H1 (cell line): ENCODE measurements at regions not wholly inside any gene's neighbourhood (a gene's known extent, or its start where the extent isn't known, plus 50 kb on each side); places are given as distances from the start of the nearest gene placed in this dataset.

ENCODE experiments used
- CTCF ChIA-PET: fragments of 300-600 bp; sonication (Branson Sonifier 250); formaldehyde crosslinking; loops from one replicate; lab custom pipeline; 2021; ENCODE audit not compliant: partially characterized antibody; lab: Charles Lee
- POLR2A ChIA-PET: fragments of 300-600 bp; sonication (Branson Sonifier 250); formaldehyde crosslinking; loops from one replicate; lab custom pipeline; 2021; ENCODE audit warnings: inconsistent platforms; ENCODE audit not compliant: partially characterized antibody; lab: Charles Lee
- DNase-seq, 2 experiments: peaks; one replicate each; pipeline versions ENCODE4 v3.0.0 to v3.0.0-alpha.2; 2010 to 2022; ENCODE audit warnings: low spot score in 2 of 2, low read depth in 1 of 2, mixed read lengths in 1 of 2
- FAIRE-seq: peaks from 2 replicates; lab custom pipeline; 2011; peaks lifted over from hg19 to GRCh38; lab: Jason Lieb, UNC
- H2AFZ ChIP-seq: 2 replicates; pipeline ENCODE4 v1.8.1; 2012; ENCODE audit warnings: low read length, inconsistent platforms
- H2AK5ac ChIP-seq: 2 replicates; pipeline ENCODE4 v1.6.1; 2013; ENCODE audit warnings: low read depth, low read length
- H2BK120ac ChIP-seq: replicated peaks from 2 replicates; pipeline ENCODE3; 2013; ENCODE audit warnings: low read depth, low read length, inconsistent platforms
- H2BK12ac ChIP-seq: 2 replicates; pipeline ENCODE4 v1.6.1; 2013; ENCODE audit warnings: low read depth, low read length
- H2BK15ac ChIP-seq: 2 replicates; pipeline ENCODE4 v1.6.1; 2013; ENCODE audit warnings: low read length
- H2BK20ac ChIP-seq: 2 replicates; pipeline ENCODE4 v1.6.1; 2013; ENCODE audit warnings: low read length
- H2BK5ac ChIP-seq: 2 replicates; pipeline ENCODE4 v1.6.1; 2013; ENCODE audit warnings: low read depth, low read length
- H3K14ac ChIP-seq: 2 replicates; pipeline ENCODE4 v1.6.1; 2013; ENCODE audit warnings: inconsistent platforms; ENCODE audit not compliant: insufficient read length
- H3K18ac ChIP-seq: 2 replicates; pipeline ENCODE4 v1.6.1; 2013; ENCODE audit warnings: low read length; ENCODE audit errors: extremely low read depth
- H3K23ac ChIP-seq: 2 replicates; pipeline ENCODE4 v1.6.1; 2013; ENCODE audit warnings: inconsistent platforms; ENCODE audit not compliant: insufficient read length
- H3K23me2 ChIP-seq: 2 replicates; pipeline ENCODE4 v1.6.1; 2013; ENCODE audit warnings: low read depth, low read length
- H3K27ac ChIP-seq: 2 replicates; pipeline ENCODE4 v1.6.1; 2011; ENCODE audit warnings: low read depth, low read length, inconsistent platforms
- H3K27me3 ChIP-seq, 4 experiments: replicated peaks in 1 of 4; 1 replicate in 1 of 4; 2 replicates in 3 of 4; pipeline versions ENCODE4 v1.6.1 to v1.8.1; 2011 to 2013; ENCODE audit warnings: low read length in 3 of 4, mild to moderate bottlenecking in 3 of 4, inconsistent platforms in 2 of 4, mixed read lengths in 2 of 4, moderate library complexity in 1 of 4; ENCODE audit not compliant: control insufficient read depth in 3 of 4, insufficient read depth in 3 of 4; ENCODE audit errors: extremely low read depth in 1 of 4
- H3K36me3 ChIP-seq, 4 experiments: 2 replicates each; pipeline versions ENCODE4 v1.6.1 to v1.8.1; 2011 to 2013; ENCODE audit warnings: mild to moderate bottlenecking in 4 of 4, low read length in 3 of 4, moderate library complexity in 2 of 4, control low read depth in 1 of 4, inconsistent platforms in 1 of 4; ENCODE audit not compliant: insufficient read depth in 4 of 4, control insufficient read depth in 2 of 4
- H3K4ac ChIP-seq: replicated peaks from 2 replicates; pipeline ENCODE3; 2013; ENCODE audit warnings: low read length, low read depth, mixed read lengths, inconsistent platforms; ENCODE audit not compliant: insufficient read length
- H3K4me1 ChIP-seq, 4 experiments: replicated peaks in 1 of 4; 1 replicate in 1 of 4; 2 replicates in 3 of 4; pipeline versions ENCODE4 v1.6.1 to v1.8.1; 2011 to 2013; ENCODE audit warnings: low read length in 3 of 4, inconsistent platforms in 2 of 4, mixed read lengths in 1 of 4; ENCODE audit not compliant: insufficient read depth in 4 of 4, control insufficient read depth in 3 of 4
- H3K4me2 ChIP-seq, 2 experiments: 2 replicates each; pipeline versions ENCODE4 v1.6.1 to v1.8.1; 2011 to 2013; ENCODE audit warnings: low read depth in 2 of 2, low read length in 2 of 2, control low read depth in 1 of 2, inconsistent platforms in 1 of 2, mild to moderate bottlenecking in 1 of 2; ENCODE audit not compliant: insufficient read depth in 1 of 2
- H3K4me3 ChIP-seq, 4 experiments: fragments of 200-600, 300-600 bp in 1 of 4; sonication (generic), shearing (Covaris generic), sonication (Bioruptor Twin) in 1 of 4; 2 replicates each; pipeline versions ENCODE4 v1.5.1 to v1.8.1; 2011 to 2016; ENCODE audit warnings: low read length in 4 of 4, low read depth in 3 of 4, control low read depth in 2 of 4, inconsistent platforms in 2 of 4, mild to moderate bottlenecking in 2 of 4, mixed read lengths in 1 of 4, moderate library complexity in 1 of 4; ENCODE audit not compliant: insufficient read depth in 2 of 4; ENCODE audit errors: extremely low read depth in 1 of 4
- H3K56ac ChIP-seq: replicated peaks from 2 replicates; pipeline ENCODE3; 2013; ENCODE audit warnings: low read depth, mild to moderate bottlenecking, mixed read lengths, low read length, inconsistent platforms; ENCODE audit not compliant: insufficient read length
- H3K79me1 ChIP-seq: 2 replicates; pipeline ENCODE4 v1.6.1; 2013; ENCODE audit warnings: low read depth, low read length, control low read depth
- H3K79me2 ChIP-seq, 2 experiments: 2 replicates each; pipeline versions ENCODE4 v1.6.1 to v1.8.1; 2012 to 2013; ENCODE audit warnings: low read length in 2 of 2, mild to moderate bottlenecking in 2 of 2, inconsistent platforms in 1 of 2; ENCODE audit not compliant: insufficient read depth in 2 of 2, control insufficient read depth in 1 of 2
- H3K9ac ChIP-seq, 4 experiments: replicated peaks in 1 of 4; 1 replicate in 1 of 4; 2 replicates in 3 of 4; pipeline versions ENCODE4 v1.6.1 to v1.8.1; 2011 to 2013; ENCODE audit warnings: low read depth in 3 of 4, low read length in 3 of 4, control low read depth in 2 of 4, mild to moderate bottlenecking in 2 of 4, moderate library complexity in 2 of 4, inconsistent platforms in 1 of 4; ENCODE audit errors: extremely low read depth in 1 of 4
- H3K9me3 ChIP-seq, 2 experiments: 2 replicates each; pipeline versions ENCODE4 v1.6.1 to v1.8.1; 2012 to 2013; ENCODE audit warnings: mild to moderate bottlenecking in 2 of 2, moderate library complexity in 2 of 2, control low read depth in 1 of 2, inconsistent platforms in 1 of 2, low read depth in 1 of 2, low read length in 1 of 2, mixed read lengths in 1 of 2; ENCODE audit not compliant: insufficient read depth in 2 of 2
- H4K20me1 ChIP-seq, 2 experiments: replicated peaks in 1 of 2; 2 replicates each; pipeline versions ENCODE3 to v1.8.1; 2011 to 2013; ENCODE audit warnings: inconsistent platforms in 2 of 2, low read length in 2 of 2, mild to moderate bottlenecking in 1 of 2; ENCODE audit not compliant: insufficient read depth in 2 of 2, control insufficient read depth in 1 of 2
- H4K5ac ChIP-seq: 2 replicates; pipeline ENCODE4 v1.6.1; 2013; ENCODE audit warnings: low read length, low read depth, mixed read lengths, inconsistent platforms; ENCODE audit not compliant: insufficient read length
- H4K8ac ChIP-seq: 2 replicates; pipeline ENCODE4 v1.8.0; 2013; ENCODE audit warnings: mild to moderate bottlenecking, moderate library complexity, low read length, inconsistent platforms; ENCODE audit not compliant: insufficient read depth; ENCODE audit errors: extremely low read depth
- H4K91ac ChIP-seq: replicated peaks from 2 replicates; pipeline ENCODE3; 2013; ENCODE audit warnings: low read length, mixed read lengths, inconsistent platforms; ENCODE audit not compliant: insufficient read length
- BACH1 ChIP-seq: IDR thresholded peaks from 2 replicates; pipeline ENCODE4 v1.6.1; 2012; ENCODE audit warnings: low read length, improper control_type of control experiment
- GTF2F1 ChIP-seq: IDR thresholded peaks from 2 replicates; pipeline ENCODE4 v1.6.1; 2012; ENCODE audit warnings: low read depth, low read length, improper control_type of control experiment, borderline replicate concordance
- RNF2 ChIP-seq: fragments of 200-900, 300-1000 bp; sonication (generic); IDR thresholded peaks from 2 replicates; pipeline ENCODE4 v1.7.1; 2016; ENCODE audit warnings: borderline replicate concordance, low read depth, mild to moderate bottlenecking, antibody characterized with exemption, low read length; ENCODE audit not compliant: poor library complexity, severe bottlenecking; ENCODE audit errors: missing control alignments
- SP1 ChIP-seq: IDR thresholded peaks from 2 replicates; pipeline ENCODE4 v1.6.1; 2011; ENCODE audit warnings: low read depth, low read length
- WGBS, 2 experiments: shearing (Covaris generic) in 1 of 2; methylation state at CpG; one replicate each; pipeline versions ENCODE4 v1.1.6 to v1.1.7; 2013 to 2015; ENCODE audit warnings: low lambda C conversion rate in 2 of 2, mixed read lengths in 2 of 2, inconsistent platforms in 1 of 2, low coverage in 1 of 2, missing lambda C conversion rate in 1 of 2; ENCODE audit not compliant: insufficient replicate concordance in 2 of 2, insufficient coverage in 1 of 2, insufficient read length in 1 of 2; ENCODE audit errors: extremely low coverage in 1 of 2, missing lambda C conversion rate in 1 of 2; 5-methylcytosine and 5-hydroxymethylcytosine counted together
- TF ChIP-seq, protein P1 (sequence below): IDR thresholded peaks from 2 replicates; pipeline ENCODE4 v1.6.1; 2011; ENCODE audit warnings: low read length, improper control_type of control experiment

DNA sequence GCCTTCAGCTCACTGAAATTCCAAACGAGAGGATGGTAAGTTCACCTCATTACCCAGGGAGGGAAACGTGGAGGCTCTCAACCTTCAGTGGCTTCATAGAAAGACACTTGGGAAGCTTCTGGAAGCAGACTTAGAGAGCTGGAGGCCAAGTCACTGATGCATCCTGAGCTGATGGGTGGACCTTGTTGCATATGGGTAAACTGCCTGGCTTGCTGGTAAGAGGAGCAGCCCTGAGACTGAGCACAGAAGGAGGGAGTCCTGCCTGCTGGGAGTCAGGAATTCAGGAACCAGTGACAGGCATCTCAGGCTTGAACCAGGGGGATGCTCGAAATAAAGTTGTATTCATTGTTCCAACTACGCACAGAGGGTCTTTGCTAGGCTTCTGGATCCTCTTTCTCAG is 66.5 kb upstream of the NPAS2 start:
- H3K14ac ChIP-seq, result no peak overlapping the region
- H3K4me2 ChIP-seq, result no peak overlapping the region
- H3K36me3 ChIP-seq, result no peaks in the 10 kb centered on the region
- POLR2A ChIA-PET, result no interaction called here
- H3K27me3 ChIP-seq, result no peaks in the 10 kb centered on the region
- no peak overlapping the region for H3K56ac ChIP-seq
- H2AFZ ChIP-seq, result no peak overlapping the region
- H3K79me2 ChIP-seq, result no peaks in the 10 kb centered on the region
- no peak overlapping the region for H4K5ac ChIP-seq
- no peak for TF ChIP-seq BACH1
- no peak for TF ChIP-seq RNF2
- TF ChIP-seq, protein P1, sequence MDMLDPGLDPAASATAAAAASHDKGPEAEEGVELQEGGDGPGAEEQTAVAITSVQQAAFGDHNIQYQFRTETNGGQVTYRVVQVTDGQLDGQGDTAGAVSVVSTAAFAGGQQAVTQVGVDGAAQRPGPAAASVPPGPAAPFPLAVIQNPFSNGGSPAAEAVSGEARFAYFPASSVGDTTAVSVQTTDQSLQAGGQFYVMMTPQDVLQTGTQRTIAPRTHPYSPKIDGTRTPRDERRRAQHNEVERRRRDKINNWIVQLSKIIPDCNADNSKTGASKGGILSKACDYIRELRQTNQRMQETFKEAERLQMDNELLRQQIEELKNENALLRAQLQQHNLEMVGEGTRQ, result no peak
- no peak for TF ChIP-seq SP1
- TF ChIP-seq GTF2F1, result no peak
- FAIRE-seq (no peak), DNase-seq (no peak)
- no peak overlapping the region for H2BK12ac ChIP-seq
- H3K9me3 ChIP-seq, result no peaks in the 10 kb centered on the region
- no peak overlapping the region for H3K4me3 ChIP-seq
- no peak overlapping the region for H3K23ac ChIP-seq
- H2BK120ac ChIP-seq, result no peak overlapping the region
- H4K20me1 ChIP-seq, result no peaks in the 10 kb centered on the region
- no peak overlapping the region for H4K91ac ChIP-seq
- no peak overlapping the region for H3K9ac ChIP-seq
- CTCF ChIA-PET, result interaction anchor here (1.1 kb wide), 1 partner anchor 24 kb away, joined by 3 read pairs; no protein-coding TSS in a partner anchor
- no peak overlapping the region for H3K18ac ChIP-seq
- no peak overlapping the region for H2BK15ac ChIP-seq
- no peaks in the 10 kb centered on the region for H3K79me1 ChIP-seq
- H2BK20ac ChIP-seq, result no peak overlapping the region
- H3K27ac ChIP-seq, result no peak overlapping the region
- no peak overlapping the region for H4K8ac ChIP-seq
- H2AK5ac ChIP-seq, result no peak overlapping the region
- H3K4ac ChIP-seq, result no peak overlapping the region
- WGBS, 2 experiments, result 85% methylated on average over 4 of the region's 4 CpGs; no CpG with 5 or more reads in 1 of the 2 experiments
- no peak overlapping the region for H2BK5ac ChIP-seq
- no peaks in the 10 kb centered on the region for H3K4me1 ChIP-seq
- no peaks in the 10 kb centered on the region for H3K23me2 ChIP-seq
